Left colon (tissue), 2 donors: ENCODE measurements at regions not wholly inside any gene's neighbourhood (a gene's known extent, or its start where the extent isn't known, plus 50 kb on each side); places are given as distances from the start of the nearest gene placed in this dataset.

ENCODE experiments used
- ATAC-seq: fragments of 200-7000 bp; cut with Tn5 transposase; one replicate; pipeline ENCODE4 v1.9.1; 2020; ENCODE audit warnings: mild to moderate bottlenecking, moderate library complexity
- DNase-seq, 2 donors: peaks; one replicate each; pipeline ENCODE4 v3.0.0-alpha.2; 2020
- intact Hi-C, 2 donors: fragments of 100-400 bp; cut with DNase I in 1 of 2; cut with micrococcal nuclease in 1 of 2; formaldehyde crosslinking; loops; one replicate each; pipeline versions ENCODE4 v1.11.2 to v1.14.0; 2022; cut with DNase I, micrococcal nuclease
- donor health status: DM: no; HTN: no; CAD: no.
- donor health status: DM: yes; HTN: yes; CAD: no.

DNA sequence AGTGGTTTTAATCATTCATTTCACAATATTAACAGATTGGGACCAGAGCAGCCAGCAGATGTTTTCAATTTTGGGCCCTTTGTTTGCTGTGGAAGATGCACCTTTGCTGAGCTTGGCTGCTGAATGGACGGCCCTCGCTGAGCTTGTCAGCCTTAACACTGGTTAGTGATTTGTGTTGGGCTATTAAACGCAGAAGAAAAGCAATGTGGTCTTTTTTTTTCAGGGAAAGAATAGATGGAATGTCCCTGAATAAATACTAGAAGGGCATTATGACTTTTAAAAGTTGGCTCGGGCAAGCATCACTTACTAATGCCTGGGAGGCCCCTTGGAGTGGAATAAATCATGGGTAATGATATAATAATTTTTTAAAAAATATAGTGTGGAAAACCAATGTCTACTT lies 297.0 kb downstream of the MAP2K6 start:
- intact Hi-C loops, result no loop called here
- ATAC-seq, result no peak
- no peak for DNase-seq

DNA sequence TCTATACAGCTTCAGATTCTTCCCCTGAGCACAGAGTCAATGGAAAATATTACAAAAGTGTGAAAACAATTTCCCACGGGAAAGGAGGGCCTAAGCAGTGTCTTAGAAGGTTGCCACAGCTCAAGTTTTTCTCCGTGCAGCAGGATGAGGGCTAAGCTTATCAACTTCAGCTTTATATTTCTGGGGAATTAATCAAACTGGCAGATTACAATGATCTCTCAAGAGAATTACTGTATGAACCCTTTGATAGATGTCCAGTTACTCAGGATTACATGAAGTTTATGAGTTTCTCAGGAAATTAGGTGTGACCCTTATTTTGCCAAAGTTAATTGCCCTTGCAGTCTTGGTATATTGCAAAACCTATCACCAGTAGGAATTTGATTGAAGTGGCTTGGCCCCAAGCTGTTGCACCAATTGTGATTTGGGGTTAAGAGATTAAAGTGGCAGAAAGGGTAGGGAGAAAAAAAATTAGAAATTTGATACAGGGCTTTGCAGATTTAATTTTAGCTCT lies 298.4 kb downstream of the MAP2K6 start:
- intact Hi-C loops, result no loop called here
- DNase-seq, result no peak
- ATAC-seq, result no peak

- ATAC-seq (no peak), DNase-seq (no peak)
- intact Hi-C loops, result no loop called here
Measured at GRCh38 chr17:69713815-69714214, 299.3 kb downstream of the MAP2K6 start.

GRCh38 chr17:69714669-69715068 lies 300.2 kb downstream of the MAP2K6 start:
- ATAC-seq (no peak), DNase-seq (no peak)
- intact Hi-C loops, result no loop called here

DNA sequence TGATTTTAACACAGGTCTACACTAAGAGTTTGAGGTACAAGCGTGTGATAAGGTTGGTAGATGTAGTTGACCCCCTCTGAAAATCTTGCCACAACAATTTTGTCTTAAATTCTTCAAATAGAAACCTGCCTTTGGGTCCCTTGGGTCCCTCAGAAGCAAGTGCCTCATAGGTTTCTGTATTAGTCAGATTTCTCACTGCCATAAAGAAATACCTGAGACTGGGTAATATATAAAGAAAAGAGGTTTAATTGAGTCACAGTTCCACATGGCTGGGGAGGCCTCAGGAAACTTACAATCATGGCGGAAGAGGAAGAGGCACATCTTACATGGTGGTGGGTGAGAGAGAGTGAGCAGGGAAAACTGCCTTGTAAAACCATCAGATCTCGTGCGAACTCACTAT lies 301.2 kb downstream of the MAP2K6 start:
- no peak for ATAC-seq
- no peak for DNase-seq
- intact Hi-C loops, result no loop called here

DNA sequence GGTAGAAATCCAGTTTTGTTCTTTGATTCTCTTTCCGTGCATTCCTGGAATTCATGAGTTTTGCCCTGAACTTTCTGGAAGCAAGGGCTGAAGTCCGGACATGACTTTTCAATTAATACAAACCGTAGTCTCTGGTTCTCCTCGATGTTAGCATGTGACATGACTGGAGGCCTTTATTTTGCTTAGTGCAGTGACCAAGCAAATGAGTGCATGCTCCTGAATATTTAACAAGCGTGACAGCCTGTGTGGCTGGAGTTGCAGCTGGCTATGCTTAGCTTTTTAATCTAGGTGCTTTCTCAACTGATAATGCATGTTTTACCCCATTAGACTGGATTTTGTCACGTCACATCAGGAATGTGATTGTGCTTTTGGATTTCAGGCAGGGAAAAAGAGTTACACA lies 302.1 kb downstream of the MAP2K6 start:
- intact Hi-C loops, result no loop called here

GRCh38 chr17:69717214-69717613 lies 302.7 kb downstream of the MAP2K6 start:
- no peak for ATAC-seq
- no peak for DNase-seq
- intact Hi-C loops, result no loop called here

More for the DNA sequence above, 302.1 kb downstream of the MAP2K6 start:
- ATAC-seq (no peak), DNase-seq (no peak)

- ATAC-seq, result no peak
- intact Hi-C loops, result no loop called here
- no peak for DNase-seq
Measured at GRCh38 chr17:69717819-69718218, 303.3 kb downstream of the MAP2K6 start.

GRCh38 chr17:69719474-69720048 lies 305.1 kb downstream of the MAP2K6 start:
- ATAC-seq (no peak), DNase-seq (no peak)
- intact Hi-C loops, result no loop called here

GRCh38 chr17:69722518-69722917 lies 308.0 kb downstream of the MAP2K6 start:
- DNase-seq (no peak), ATAC-seq (no peak)
- intact Hi-C loops, result no loop called here

DNA sequence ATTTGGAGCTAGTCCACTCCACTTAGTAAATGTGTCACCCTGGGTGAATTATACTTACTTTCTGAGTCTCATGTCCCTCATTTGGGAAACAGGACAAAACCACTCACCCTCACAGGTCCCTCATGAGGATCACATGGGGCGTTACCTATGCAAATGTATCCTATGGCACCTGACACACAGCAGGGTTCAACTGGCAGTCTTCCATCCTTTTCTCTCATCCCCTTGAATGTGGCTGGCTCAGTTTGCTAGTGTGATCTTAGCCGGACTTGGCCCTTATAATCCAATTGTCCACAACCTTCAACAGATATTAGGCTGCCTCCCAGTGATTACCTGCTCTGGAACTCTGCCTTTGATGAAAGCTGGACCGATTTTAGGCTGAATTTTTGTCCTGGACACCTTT lies 308.8 kb downstream of the MAP2K6 start:
- no peak for DNase-seq
- intact Hi-C loops, result no loop called here
- no peak for ATAC-seq

DNA sequence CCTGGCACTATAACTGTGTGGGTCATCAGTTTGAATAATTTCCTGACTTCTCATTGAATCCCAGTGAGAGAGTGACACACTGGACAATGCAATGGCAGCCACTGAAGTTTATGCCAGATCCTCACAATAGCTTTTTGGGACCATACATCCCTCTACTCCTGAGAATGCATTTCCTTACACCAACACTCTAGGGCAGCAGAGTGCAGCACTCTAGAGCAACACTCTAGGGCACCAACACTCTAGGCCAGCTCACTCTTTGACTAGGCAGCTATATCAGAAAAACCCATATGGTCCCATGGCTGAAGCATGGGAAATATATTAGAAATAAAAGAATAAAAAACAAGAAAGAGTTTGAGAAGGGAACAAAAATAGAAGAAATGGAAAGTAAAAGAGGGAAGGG lies 309.2 kb downstream of the MAP2K6 start:
- DNase-seq (no peak), ATAC-seq (peak; percentile 47)
- intact Hi-C loops, result no loop called here

- ATAC-seq, result no peak
- intact Hi-C loops, result no loop called here
- DNase-seq, result no peak
Measured at GRCh38 chr17:69724238-69724637, 309.7 kb downstream of the MAP2K6 start.

GRCh38 chr17:69725146-69725545 lies 310.6 kb downstream of the MAP2K6 start:
- DNase-seq, result no peak
- intact Hi-C loops, result no loop called here
- no peak for ATAC-seq

- DNase-seq (no peak), ATAC-seq (no peak)
- intact Hi-C loops, result no loop called here
Measured at GRCh38 chr17:69728816-69729215, 314.3 kb downstream of the MAP2K6 start.

- ATAC-seq (no peak), DNase-seq (no peak)
- intact Hi-C loops, result no loop called here
Measured at GRCh38 chr17:69729944-69730343, 315.4 kb downstream of the MAP2K6 start.

GRCh38 chr17:69732272-69732918 lies 317.9 kb downstream of the MAP2K6 start:
- intact Hi-C loops, result no loop called here
- DNase-seq, result no peak
- no peak for ATAC-seq

- DNase-seq (no peak), ATAC-seq (no peak)
- intact Hi-C loops, result no loop called here
Measured at GRCh38 chr17:69733171-69734012, 318.9 kb downstream of the MAP2K6 start.

DNA sequence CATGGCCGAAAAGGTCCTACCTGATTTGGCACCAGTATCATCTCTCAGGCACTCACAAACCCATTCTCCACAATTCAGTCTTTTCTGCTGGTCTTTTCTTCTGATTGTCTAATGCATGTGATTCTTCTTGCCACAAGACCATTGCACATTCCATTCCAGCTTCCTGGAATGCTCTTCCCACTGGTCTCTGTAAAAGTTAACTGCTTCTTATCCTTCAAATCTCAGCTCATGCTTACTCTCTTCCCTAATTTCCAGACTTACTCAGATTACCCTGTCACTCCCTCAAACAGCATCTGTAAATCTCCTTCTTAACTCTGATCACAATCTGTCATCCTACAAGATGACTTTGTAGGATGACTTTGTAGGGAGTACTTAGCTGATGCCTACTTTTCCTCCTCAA lies 320.2 kb downstream of the MAP2K6 start:
- intact Hi-C loops, result no loop called here

DNA sequence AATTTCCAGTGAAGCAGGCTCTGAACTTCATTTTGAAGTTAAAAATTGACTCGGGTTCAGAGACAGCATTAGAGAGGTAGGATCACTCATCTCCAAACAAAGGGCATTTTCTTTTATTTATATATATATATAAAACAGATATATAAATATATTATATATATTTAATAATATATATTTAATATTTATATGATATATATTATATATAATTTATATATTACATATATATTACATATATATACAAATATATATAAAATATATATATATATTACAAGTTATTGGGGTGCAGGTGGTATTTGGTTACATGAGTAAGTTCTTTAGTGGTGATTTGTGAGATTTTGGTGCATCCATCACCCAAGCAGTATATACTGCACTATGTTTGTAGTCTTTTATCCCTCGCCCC lies 320.8 kb downstream of the MAP2K6 start:
- ATAC-seq (no peak), DNase-seq (no peak)
- intact Hi-C loops, result no loop called here

More for the DNA sequence above, 320.2 kb downstream of the MAP2K6 start:
- ATAC-seq (no peak), DNase-seq (no peak)
